Cardiac muscle cell (in vitro differentiated cells and primary cell): ENCODE measurements at regions not wholly inside any gene's neighbourhood (a gene's known extent, or its start where the extent isn't known, plus 50 kb on each side); places are given as distances from the start of the nearest gene placed in this dataset.
A peak's percentile ranks its signal among the peaks of the same experiment; 100 is the strongest.
"Not testable (repeated sequence)": the region's sequence is repeated elsewhere in the genome, so short reads cannot be mapped to it uniquely, and the experiment has no call there.

Experiments used
- DNase-seq, 2 donors: peaks; one replicate each; pipeline versions ENCODE4 v3.0.0 to v3.0.0-alpha.2; 2010 to 2017; ENCODE audit warnings: low read depth in 1 of 2, low spot score in 1 of 2
- H3K27ac ChIP-seq: fragments of 200-600 bp; sonication (generic); 2 replicates; pipeline ENCODE4 v1.5.1; 2016
- H3K27me3 ChIP-seq: fragments of 200-600 bp; sonication (generic); 2 replicates; pipeline ENCODE4 v1.6.0; 2016; ENCODE audit warnings: control low read depth
- H3K36me3 ChIP-seq: fragments of 200-600 bp; sonication (generic); 2 replicates; pipeline ENCODE4 v1.5.1; 2016; ENCODE audit warnings: control low read depth
- H3K4me1 ChIP-seq: fragments of 200-600 bp; sonication (generic); 2 replicates; pipeline ENCODE4 v1.8.1; 2017; ENCODE audit warnings: low read depth, mild to moderate bottlenecking, mixed run types
- H3K4me3 ChIP-seq: fragments of 200-600 bp; sonication (generic); 2 replicates; pipeline ENCODE4 v1.5.1; 2016; ENCODE audit warnings: mild to moderate bottlenecking
- H3K9me3 ChIP-seq: fragments of 200-600 bp; sonication (generic); 2 replicates; pipeline ENCODE4 v1.5.1; 2017; ENCODE audit warnings: low read depth, mild to moderate bottlenecking, control low read depth
- TF ChIP-seq, protein P1 (sequence below): IDR thresholded peaks from 2 replicates; pipeline ENCODE4 v1.5.1; 2012; ENCODE audit warnings: low read depth, mild to moderate bottlenecking, low read length

GRCh38 chr10:125521721-125522680 lies 161.0 kb downstream of the TEX36 start:
- Histone ChIP-seq H3K4me1 (no peaks in the 10 kb centered on the region), H3K4me3 (no peak overlapping the region), H3K9me3 (no peaks in the 10 kb centered on the region), H3K27me3 (no peaks in the 10 kb centered on the region), H3K36me3 (no peaks in the 10 kb centered on the region), H3K27ac (no peak overlapping the region)
- TF ChIP-seq, protein P1, sequence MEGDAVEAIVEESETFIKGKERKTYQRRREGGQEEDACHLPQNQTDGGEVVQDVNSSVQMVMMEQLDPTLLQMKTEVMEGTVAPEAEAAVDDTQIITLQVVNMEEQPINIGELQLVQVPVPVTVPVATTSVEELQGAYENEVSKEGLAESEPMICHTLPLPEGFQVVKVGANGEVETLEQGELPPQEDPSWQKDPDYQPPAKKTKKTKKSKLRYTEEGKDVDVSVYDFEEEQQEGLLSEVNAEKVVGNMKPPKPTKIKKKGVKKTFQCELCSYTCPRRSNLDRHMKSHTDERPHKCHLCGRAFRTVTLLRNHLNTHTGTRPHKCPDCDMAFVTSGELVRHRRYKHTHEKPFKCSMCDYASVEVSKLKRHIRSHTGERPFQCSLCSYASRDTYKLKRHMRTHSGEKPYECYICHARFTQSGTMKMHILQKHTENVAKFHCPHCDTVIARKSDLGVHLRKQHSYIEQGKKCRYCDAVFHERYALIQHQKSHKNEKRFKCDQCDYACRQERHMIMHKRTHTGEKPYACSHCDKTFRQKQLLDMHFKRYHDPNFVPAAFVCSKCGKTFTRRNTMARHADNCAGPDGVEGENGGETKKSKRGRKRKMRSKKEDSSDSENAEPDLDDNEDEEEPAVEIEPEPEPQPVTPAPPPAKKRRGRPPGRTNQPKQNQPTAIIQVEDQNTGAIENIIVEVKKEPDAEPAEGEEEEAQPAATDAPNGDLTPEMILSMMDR = peak; percentile 48
- DNase-seq = peak in 1 of 2 donors; percentile 0

GRCh38 chr10:125520968-125521367 lies 162.0 kb downstream of the TEX36 start:
- no peaks in the 10 kb centered on the region for H3K9me3 ChIP-seq
- no peak overlapping the region for H3K27ac ChIP-seq
- DNase-seq = no peak
- no peaks in the 10 kb centered on the region for H3K27me3 ChIP-seq
- TF ChIP-seq, protein P1 = no peak
- no peaks in the 10 kb centered on the region for H3K36me3 ChIP-seq
- no peak overlapping the region for H3K4me3 ChIP-seq
- no peaks in the 10 kb centered on the region for H3K4me1 ChIP-seq

- not testable (repeated sequence) for H3K27ac ChIP-seq, H3K4me1 ChIP-seq, DNase-seq, H3K36me3 ChIP-seq, H3K27me3 ChIP-seq, H3K4me3 ChIP-seq, H3K9me3 ChIP-seq
These were observed 164.6 kb downstream of the TEX36 start for GRCh38 chr10:125518397-125518796.

GRCh38 chr10:125515571-125515970 lies 167.4 kb downstream of the TEX36 start:
- Histone ChIP-seq H3K36me3 (no peaks in the 10 kb centered on the region), H3K27ac (no peak overlapping the region), H3K4me1 (no peaks in the 10 kb centered on the region), H3K9me3 (no peaks in the 10 kb centered on the region), H3K4me3 (no peak overlapping the region), H3K27me3 (no peaks in the 10 kb centered on the region)
- no peak for DNase-seq
- TF ChIP-seq, protein P1 = no peak

DNA sequence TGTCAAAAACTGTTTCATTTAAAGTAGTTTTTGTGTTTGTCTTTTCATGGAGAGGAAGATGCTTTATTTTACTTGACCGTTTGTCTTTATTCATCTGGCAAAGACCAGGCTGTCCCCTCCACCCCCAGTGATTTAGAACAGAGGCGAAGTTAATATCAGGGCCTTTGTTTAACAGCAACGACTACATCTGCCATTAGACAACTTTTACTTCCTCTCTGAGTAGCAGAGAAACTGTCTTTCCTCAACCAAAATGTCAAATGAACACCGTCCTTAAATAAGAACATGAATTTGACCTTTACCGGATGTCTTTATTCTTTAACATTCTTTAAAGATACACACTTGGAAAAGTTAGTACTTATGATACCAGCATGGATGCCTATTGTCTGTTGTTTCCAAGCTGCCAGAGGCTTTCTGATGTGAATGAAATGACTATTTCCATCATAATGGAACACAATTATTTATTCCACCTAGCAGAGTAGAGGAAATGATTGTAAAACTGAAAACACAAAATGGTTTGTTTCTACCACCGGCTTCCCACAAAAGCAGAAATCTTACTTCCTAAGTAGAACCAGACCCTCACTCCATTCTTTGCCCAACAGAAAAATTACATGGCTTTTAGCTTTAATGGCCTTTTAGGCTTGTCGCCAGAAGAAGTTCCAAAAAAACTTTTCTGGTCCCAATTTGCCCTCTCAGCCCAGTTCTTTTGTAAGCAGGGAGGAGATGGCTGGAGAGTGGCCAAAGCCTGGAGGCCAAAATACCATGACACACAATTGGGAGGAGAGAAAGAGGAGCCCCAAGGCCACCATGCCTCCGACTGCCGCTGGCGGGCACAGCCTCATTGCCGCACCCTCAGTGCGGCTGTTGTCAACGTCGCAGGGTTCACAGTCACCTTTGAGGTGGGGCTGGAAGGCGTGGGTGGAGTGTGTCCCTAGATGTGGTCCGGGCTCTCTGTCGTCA lies 168.5 kb downstream of the TEX36 start:
- Histone ChIP-seq H3K9me3 (no peaks in the 10 kb centered on the region), H3K27me3 (no peaks in the 10 kb centered on the region), H3K36me3 (no peaks in the 10 kb centered on the region), H3K27ac (no peak overlapping the region), H3K4me1 (no peaks in the 10 kb centered on the region), H3K4me3 (no peak overlapping the region)
- TF ChIP-seq, protein P1 = no peak
- no peak for DNase-seq
